Stomach (tissue), 8 donors: ENCODE measurements at regions not wholly inside any gene's neighbourhood (a gene's known extent, or its start where the extent isn't known, plus 50 kb on each side); places are given as distances from the start of the nearest gene placed in this dataset.

Experiments
- DNase-seq, 2 donors: peaks; one replicate each; pipeline versions ENCODE4 v3.0.0 to v3.0.0-alpha.2; 2013 to 2019
- H3K27ac ChIP-seq, 5 donors: fragments of 200-600 bp in 4 of 5; sonication (generic) in 4 of 5; one replicate each; pipeline ENCODE4 v1.5.1; 2013 to 2019; ENCODE audit warnings: mild to moderate bottlenecking in 1 of 5, moderate library complexity in 1 of 5
- H3K27me3 ChIP-seq, 3 donors: fragments of 200-600 bp; sonication (generic); one replicate each; pipeline ENCODE4 v1.5.1; 2017 to 2019; ENCODE audit warnings: mixed run types in 1 of 3
- H3K36me3 ChIP-seq, 4 donors: fragments of 200-600 bp; sonication (generic); 1 replicate in 3 of 4; 2 replicates in 1 of 4; pipeline ENCODE4 v1.5.1; 2016 to 2019
- H3K4me1 ChIP-seq, 4 donors: fragments of 200-600 bp; sonication (generic); one replicate each; pipeline ENCODE4 v1.5.1; 2016 to 2019
- H3K4me3 ChIP-seq, 4 donors: fragments of 200-600 bp; sonication (generic) in 3 of 4; one replicate each; pipeline ENCODE4 v1.5.1; 2016 to 2019; ENCODE audit warnings: mild to moderate bottlenecking in 1 of 4
- H3K9me3 ChIP-seq, 4 donors: fragments of 200-600 bp; sonication (generic); one replicate each; pipeline ENCODE4 v1.5.1; 2016 to 2019
- EP300 ChIP-seq: sonication (generic); formaldehyde crosslinking; IDR thresholded peaks from one replicate; pipeline ENCODE4 v1.6.1; 2017; ENCODE audit warnings: antibody characterized with exemption
- POLR2A ChIP-seq, 4 donors: fragments of 450-650 bp; IDR thresholded peaks; one replicate each; pipeline ENCODE4 v1.6.1; 2016; ENCODE audit warnings: antibody characterized with exemption in 4 of 4, control low read depth in 2 of 4, mild to moderate bottlenecking in 1 of 4, moderate library complexity in 1 of 4
- POLR2AphosphoS5 ChIP-seq, 3 donors: sonication (generic); formaldehyde crosslinking; IDR thresholded peaks; one replicate each; pipeline ENCODE4 v1.6.1; 2016; ENCODE audit warnings: antibody characterized with exemption in 3 of 3
- WGBS, 5 donors: extraction: QIAGEN DNeasy Blood & Tissue Kit in 3 of 5; methylation state at CpG; one replicate each; pipeline versions ENCODE4 v1.1.5 to v1.1.7; 2013 to 2018; 5-methylcytosine and 5-hydroxymethylcytosine counted together
- intact Hi-C: fragments of 100-400 bp; cut with DNase I; formaldehyde crosslinking; loops from one replicate; pipeline ENCODE4 v1.15.1; 2023; ENCODE audit warnings: low total_unique reads
- TF ChIP-seq, protein P1 (sequence below), 7 experiments: fragments of 450-650 bp in 4 of 7; fragments of 200-600 bp in 3 of 7; sonication (generic) in 3 of 7; IDR thresholded peaks; one replicate each; pipeline ENCODE4 v1.5.1; 2016 to 2019; ENCODE audit warnings: antibody characterized with exemption in 7 of 7, control low read depth in 2 of 7, mild to moderate bottlenecking in 1 of 7
- donor health status: healthy with polysubstance abuse.
- donor health status: Bipolar disorder and iron deficiency.
- donor health status: healthy.

GRCh38 chr12:111014547-111014946, 94.2 kb upstream of the MYL2 start:
- WGBS, 5 donors: 74 to 83% (median 77%) methylated on average over 6 of the region's 6 CpGs
- TF ChIP-seq EP300 (no peak), POLR2AphosphoS5 (IDR thresholded peaks at IDR 0.05) (no peak), POLR2A (IDR thresholded peaks at IDR 0.05) (no peak)
- TF ChIP-seq, protein P1, sequence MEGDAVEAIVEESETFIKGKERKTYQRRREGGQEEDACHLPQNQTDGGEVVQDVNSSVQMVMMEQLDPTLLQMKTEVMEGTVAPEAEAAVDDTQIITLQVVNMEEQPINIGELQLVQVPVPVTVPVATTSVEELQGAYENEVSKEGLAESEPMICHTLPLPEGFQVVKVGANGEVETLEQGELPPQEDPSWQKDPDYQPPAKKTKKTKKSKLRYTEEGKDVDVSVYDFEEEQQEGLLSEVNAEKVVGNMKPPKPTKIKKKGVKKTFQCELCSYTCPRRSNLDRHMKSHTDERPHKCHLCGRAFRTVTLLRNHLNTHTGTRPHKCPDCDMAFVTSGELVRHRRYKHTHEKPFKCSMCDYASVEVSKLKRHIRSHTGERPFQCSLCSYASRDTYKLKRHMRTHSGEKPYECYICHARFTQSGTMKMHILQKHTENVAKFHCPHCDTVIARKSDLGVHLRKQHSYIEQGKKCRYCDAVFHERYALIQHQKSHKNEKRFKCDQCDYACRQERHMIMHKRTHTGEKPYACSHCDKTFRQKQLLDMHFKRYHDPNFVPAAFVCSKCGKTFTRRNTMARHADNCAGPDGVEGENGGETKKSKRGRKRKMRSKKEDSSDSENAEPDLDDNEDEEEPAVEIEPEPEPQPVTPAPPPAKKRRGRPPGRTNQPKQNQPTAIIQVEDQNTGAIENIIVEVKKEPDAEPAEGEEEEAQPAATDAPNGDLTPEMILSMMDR (IDR thresholded peaks at IDR 0.05): no peak

GRCh38 chr12:111012918-111013317, 92.5 kb upstream of the MYL2 start:
- Histone ChIP-seq H3K27ac (no peak overlapping the region), H3K9me3 (peaks cover 0 to 6% (median 0%) of the 10 kb centered on the region in 4 donors), H3K36me3 (no peaks in the 10 kb centered on the region), H3K4me1 (no peaks in the 10 kb centered on the region), H3K27me3 (peaks cover 0 to 62% (median 0%) of the 10 kb centered on the region in 3 donors), H3K4me3 (no peak overlapping the region)
- intact Hi-C loops: no loop called here
- TF ChIP-seq EP300: no peak
- TF ChIP-seq, protein P1 (IDR thresholded peaks at IDR 0.05): no peak
- no peak for TF ChIP-seq POLR2A (IDR thresholded peaks at IDR 0.05)
- TF ChIP-seq POLR2AphosphoS5 (IDR thresholded peaks at IDR 0.05): no peak
- 79 to 93% (median 87%) methylated on average over 3 of the region's 3 CpGs for WGBS, 5 donors
- no peak for DNase-seq

More at GRCh38 chr12:111014547-111014946, 94.2 kb upstream of the MYL2 start:
- peaks cover 0 to 6% (median 0%) of the 10 kb centered on the region in 4 donors for H3K9me3 ChIP-seq
- no peaks in the 10 kb centered on the region for H3K36me3 ChIP-seq
- H3K4me1 ChIP-seq: no peaks in the 10 kb centered on the region
- no peak overlapping the region for H3K27ac ChIP-seq
- intact Hi-C loops: no loop called here
- DNase-seq: no peak
- H3K27me3 ChIP-seq: peaks cover 0 to 56% (median 5%) of the 10 kb centered on the region in 3 donors
- H3K4me3 ChIP-seq: no peak overlapping the region

GRCh38 chr12:111011999-111012600, 91.7 kb upstream of the MYL2 start:
- 90 to 92% (median 92%) methylated on average over 15 of the region's 15 CpGs for WGBS, 5 donors
- H3K27me3 ChIP-seq: peaks cover 0 to 60% (median 0%) of the 10 kb centered on the region in 3 donors

DNA sequence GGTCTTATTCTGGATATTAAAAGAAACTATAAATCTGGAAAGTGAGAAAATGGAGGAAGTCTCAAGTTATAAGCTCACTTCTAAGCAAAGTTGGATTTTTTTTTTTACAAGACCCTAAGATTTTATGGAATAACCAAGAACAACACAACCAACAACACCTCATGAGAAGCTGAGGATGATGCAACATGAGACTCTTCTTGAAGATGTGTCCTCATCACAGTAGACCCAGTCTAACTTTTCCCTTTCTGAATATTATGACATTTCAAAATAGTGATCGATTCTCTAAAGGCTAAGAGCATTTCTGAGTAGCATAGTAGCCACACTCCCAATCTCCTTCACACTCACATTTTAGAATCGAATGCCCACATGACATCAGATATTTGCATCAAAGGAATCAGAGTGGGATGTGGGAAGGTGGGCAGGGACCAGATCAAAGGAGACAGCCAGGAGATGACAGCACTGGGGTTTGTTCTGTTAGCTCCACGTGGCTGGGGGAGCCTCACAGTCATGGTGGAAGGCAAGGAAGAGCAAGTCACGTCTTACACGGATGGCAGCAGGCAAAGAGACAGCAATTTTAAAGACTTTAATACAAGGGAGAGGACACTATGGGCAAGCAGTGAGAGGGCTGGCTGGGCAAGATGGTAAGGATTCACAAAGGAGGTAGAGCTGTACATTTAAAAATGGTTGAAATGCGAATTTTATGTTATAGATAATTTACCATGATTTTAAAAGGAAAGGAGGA, 90.7 kb upstream of the MYL2 start:
- no peak for DNase-seq
- 77 to 82% (median 79%) methylated on average over 6 of the region's 6 CpGs for WGBS, 5 donors

More at GRCh38 chr12:111011999-111012600, 91.7 kb upstream of the MYL2 start:
- H3K9me3 ChIP-seq: peaks cover 0 to 6% (median 0%) of the 10 kb centered on the region in 4 donors
- DNase-seq: no peak
- H3K36me3 ChIP-seq: no peaks in the 10 kb centered on the region
- TF ChIP-seq, protein P1 (IDR thresholded peaks at IDR 0.05): no peak
- TF ChIP-seq EP300: no peak
- no peak for TF ChIP-seq POLR2AphosphoS5 (IDR thresholded peaks at IDR 0.05)
- TF ChIP-seq POLR2A (IDR thresholded peaks at IDR 0.05): no peak
- intact Hi-C loops: no loop called here
- H3K27ac ChIP-seq: no peak overlapping the region
- no peaks in the 10 kb centered on the region for H3K4me1 ChIP-seq
- no peak overlapping the region for H3K4me3 ChIP-seq

More for the DNA sequence above, 90.7 kb upstream of the MYL2 start:
- no peaks in the 10 kb centered on the region for H3K36me3 ChIP-seq
- peaks cover 0 to 56% (median 0%) of the 10 kb centered on the region in 3 donors for H3K27me3 ChIP-seq
- no peak for TF ChIP-seq POLR2AphosphoS5 (IDR thresholded peaks at IDR 0.05)
- TF ChIP-seq, protein P1 (IDR thresholded peaks at IDR 0.05): no peak
- TF ChIP-seq EP300: no peak
- no peak for TF ChIP-seq POLR2A (IDR thresholded peaks at IDR 0.05)
- intact Hi-C loops: no loop called here
- H3K27ac ChIP-seq: no peak overlapping the region
- H3K9me3 ChIP-seq: peaks cover 0 to 6% (median 0%) of the 10 kb centered on the region in 4 donors
- no peaks in the 10 kb centered on the region for H3K4me1 ChIP-seq
- H3K4me3 ChIP-seq: no peak overlapping the region
